SU-DHL-6 (cell line): ENCODE measurements at regions not wholly inside any gene's neighbourhood (a gene's known extent, or its start where the extent isn't known, plus 50 kb on each side); places are given as distances from the start of the nearest gene placed in this dataset.

Experiments used
- CTCF ChIP-seq: fragments of 200-600 bp; sonication (generic); IDR thresholded peaks from one replicate; pipeline ENCODE4 v1.5.1; 2017; ENCODE audit warnings: antibody characterized with exemption, mild to moderate bottlenecking, low read length, moderate library complexity; ENCODE audit not compliant: insufficient read depth, poor library complexity, severe bottlenecking
- EZH2phosphoT487 ChIP-seq: fragments of 200-600 bp; sonication (generic), shearing (Covaris generic); conservative IDR thresholded peaks from 2 replicates; pipeline ENCODE4 v1.6.1; 2018; ENCODE audit warnings: mild to moderate bottlenecking, antibody characterized with exemption, low read length, moderate library complexity, mixed read lengths

DNA sequence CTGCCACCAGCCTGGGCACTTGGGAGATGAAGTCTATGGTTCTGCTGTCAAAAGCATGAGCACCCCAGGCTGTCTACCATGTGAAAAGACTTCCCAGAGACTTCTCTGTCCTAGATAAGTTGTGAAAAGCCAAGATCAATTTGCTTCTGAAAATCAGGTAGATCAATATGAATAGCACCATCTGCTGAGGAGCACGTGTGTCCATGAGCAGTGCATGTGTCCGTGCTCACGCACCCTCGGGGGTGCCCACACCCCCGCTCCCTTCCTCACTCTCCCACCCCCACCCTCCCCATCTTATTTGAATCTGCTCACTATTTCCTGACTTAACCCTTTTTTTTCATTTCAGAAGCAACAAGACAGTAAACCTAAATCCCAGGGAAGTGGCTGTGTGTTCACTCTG, 238.3 kb upstream of the SDK2 start:
- no peak for TF ChIP-seq CTCF
- no peak for TF ChIP-seq EZH2phosphoT487
